GM19452 (cell line): ENCODE measurements at regions not wholly inside any gene's neighbourhood (a gene's known extent, or its start where the extent isn't known, plus 50 kb on each side); places are given as distances from the start of the nearest gene placed in this dataset.
"Not testable (repeated sequence)": the region's sequence is repeated elsewhere in the genome, so short reads cannot be mapped to it uniquely, and the experiment has no call there.

Experiments
- ATAC-seq: cut with Tn5 transposase; IDR thresholded peaks from one replicate; pipeline ENCODE4 v1.9.1; 2021; ENCODE audit not compliant: unreplicated experiment

GRCh38 chr9:80692751-80693150, 996.6 kb downstream of the TLE1 start:
- ATAC-seq, result no peak

GRCh38 chr9:80691229-80691628, 998.1 kb downstream of the TLE1 start:
- ATAC-seq, result no peak

- no peak for ATAC-seq
These were observed 998.9 kb downstream of the TLE1 start for GRCh38 chr9:80690349-80690939.

- ATAC-seq, result no peak
These were observed 1009.4 kb downstream of the TLE1 start for GRCh38 chr9:80679916-80680315.

- no peak for ATAC-seq
These were observed 1010.4 kb downstream of the TLE1 start for GRCh38 chr9:80678906-80679305.

- no peak for ATAC-seq
These were observed 1015.9 kb downstream of the TLE1 start for GRCh38 chr9:80673496-80673895.

- ATAC-seq, result no peak
These were observed 1023.9 kb downstream of the TLE1 start for GRCh38 chr9:80665479-80665878.

GRCh38 chr9:80664327-80665210, 1024.8 kb downstream of the TLE1 start:
- no peak for ATAC-seq

GRCh38 chr9:80659751-80660150, 1029.6 kb downstream of the TLE1 start:
- ATAC-seq, result not testable (repeated sequence)

- no peak for ATAC-seq
These were observed 1038.3 kb downstream of the TLE1 start for GRCh38 chr9:80651044-80651443.

- no peak for ATAC-seq
These were observed 1039.9 kb downstream of the TLE1 start for GRCh38 chr9:80649496-80649895.

- no peak for ATAC-seq
These were observed 1040.3 kb downstream of the TLE1 start for GRCh38 chr9:80649001-80649420.

GRCh38 chr9:80648336-80648735, 1041.0 kb downstream of the TLE1 start:
- no peak for ATAC-seq

- ATAC-seq, result no peak
These were observed 1043.1 kb downstream of the TLE1 start for GRCh38 chr9:80646211-80646610.

- no peak for ATAC-seq
These were observed 1045.3 kb downstream of the TLE1 start for GRCh38 chr9:80644044-80644443.

- ATAC-seq, result no peak
These were observed 1054.3 kb downstream of the TLE1 start for GRCh38 chr9:80635065-80635464.

GRCh38 chr9:80632041-80632440, 1057.3 kb downstream of the TLE1 start:
- no peak for ATAC-seq

- no peak for ATAC-seq
These were observed 1050.7 kb downstream of the TLE4 start for GRCh38 chr9:80622508-80622907.

GRCh38 chr9:80619356-80619755, 1047.6 kb downstream of the TLE4 start:
- ATAC-seq, result no peak

- ATAC-seq, result no peak
These were observed 1044.2 kb downstream of the TLE4 start for GRCh38 chr9:80615964-80616363.

- no peak for ATAC-seq
These were observed 1034.0 kb downstream of the TLE4 start for GRCh38 chr9:80605793-80606192.

GRCh38 chr9:80605129-80605528, 1033.4 kb downstream of the TLE4 start:
- no peak for ATAC-seq
